Psoas muscle (tissue), 7 donors: ENCODE measurements at regions not wholly inside any gene's neighbourhood (a gene's known extent, or its start where the extent isn't known, plus 50 kb on each side); places are given as distances from the start of the nearest gene placed in this dataset.

Source experiments
- ATAC-seq, 4 donors: fragments of 200-7000 bp; cut with Tn5 transposase; one replicate each; pipeline ENCODE4 v1.9.1; 2020; ENCODE audit warnings: moderate library complexity in 3 of 4, mild to moderate bottlenecking in 2 of 4
- DNase-seq, 2 donors: peaks; one replicate each; pipeline ENCODE4 v3.0.0-alpha.2; 2020
- H3K27ac ChIP-seq: fragments of 200-600 bp; one replicate; pipeline ENCODE4 v1.8.0; 2022
- H3K27me3 ChIP-seq, 3 donors: fragments of 200-600 bp in 1 of 3; one replicate each; pipeline versions ENCODE4 v1.6.1 to v1.8.0; 2013 to 2022; ENCODE audit warnings: low read length in 2 of 3, mild to moderate bottlenecking in 2 of 3, moderate library complexity in 1 of 3; ENCODE audit not compliant: insufficient read depth in 3 of 3
- H3K36me3 ChIP-seq, 2 donors: fragments of 200-600 bp in 1 of 2; one replicate each; pipeline versions ENCODE4 v1.6.1 to v1.8.0; 2013 to 2022; ENCODE audit warnings: low read depth in 1 of 2, mild to moderate bottlenecking in 1 of 2, moderate library complexity in 1 of 2; ENCODE audit not compliant: insufficient read depth in 1 of 2
- H3K4me1 ChIP-seq: fragments of 200-600 bp; one replicate; pipeline ENCODE4 v1.8.0; 2022
- H3K4me3 ChIP-seq: fragments of 200-600 bp; one replicate; pipeline ENCODE4 v1.8.0; 2022; ENCODE audit warnings: mild to moderate bottlenecking
- H3K9me3 ChIP-seq: fragments of 200-600 bp; one replicate; pipeline ENCODE4 v1.8.0; 2022
- WGBS, 3 donors: extraction: QIAGEN DNeasy Blood & Tissue Kit; methylation state at CpG; one replicate each; pipeline versions ENCODE4 v1.1.6 to v1.1.7; 2013; 5-methylcytosine and 5-hydroxymethylcytosine counted together
- intact Hi-C, 2 donors: fragments of 100-400 bp; cut with DNase I; formaldehyde crosslinking; loops; one replicate each; pipeline versions ENCODE4 v1.11.0 to v1.14.2; 2022
- TF ChIP-seq, protein P1 (sequence below): fragments of 200-600 bp; IDR thresholded peaks from one replicate; pipeline ENCODE4 v1.8.0; 2022; ENCODE audit warnings: antibody characterized with exemption
- donor health status: healthy with polysubstance abuse.
- donor health status: DM: no; HTN: no; CAD: no; lungs with moderate emphysema.
- donor health status: Bipolar disorder and iron deficiency.
- donor health status: healthy.
- donor health status: DM: yes; HTN: yes; CAD: no.
- donor health status: DM: no; HTN: no; CAD: no.
- donor health status: DM: yes; HTN: yes; CAD: no.

DNA sequence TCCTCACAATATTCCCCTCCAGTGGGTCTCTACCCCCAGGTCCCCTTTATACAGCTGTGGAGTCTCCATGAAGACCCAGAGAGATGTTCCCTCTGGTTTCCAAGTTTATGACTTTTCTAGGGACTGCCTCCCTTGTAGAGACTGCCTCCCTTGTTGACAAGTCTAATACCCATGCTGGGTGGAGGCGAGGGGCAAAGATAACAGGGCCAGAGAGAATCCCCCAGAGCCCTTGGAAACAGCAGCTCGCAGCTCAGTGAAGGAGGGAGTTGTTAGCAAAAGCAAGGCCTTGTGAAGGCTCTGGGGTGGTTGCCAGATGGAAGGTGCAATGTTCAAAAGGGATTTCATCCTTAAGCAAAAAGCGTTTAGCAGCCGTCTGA is 75.0 kb upstream of the GATA6 start:
- Histone ChIP-seq H3K9me3 (no peaks in the 10 kb centered on the region), H3K36me3 (no peaks in the 10 kb centered on the region), H3K4me3 (no peak overlapping the region), H3K27me3 (peaks cover 0 to 14% (median 0%) of the 10 kb centered on the region in 3 donors), H3K4me1 (no peaks in the 10 kb centered on the region), H3K27ac (no peak overlapping the region)
- ATAC-seq: no peak
- WGBS, 3 donors: 45 to 64% (median 50%) methylated on average over 4 of the region's 4 CpGs
- intact Hi-C loops: no loop called here
- TF ChIP-seq, protein P1, sequence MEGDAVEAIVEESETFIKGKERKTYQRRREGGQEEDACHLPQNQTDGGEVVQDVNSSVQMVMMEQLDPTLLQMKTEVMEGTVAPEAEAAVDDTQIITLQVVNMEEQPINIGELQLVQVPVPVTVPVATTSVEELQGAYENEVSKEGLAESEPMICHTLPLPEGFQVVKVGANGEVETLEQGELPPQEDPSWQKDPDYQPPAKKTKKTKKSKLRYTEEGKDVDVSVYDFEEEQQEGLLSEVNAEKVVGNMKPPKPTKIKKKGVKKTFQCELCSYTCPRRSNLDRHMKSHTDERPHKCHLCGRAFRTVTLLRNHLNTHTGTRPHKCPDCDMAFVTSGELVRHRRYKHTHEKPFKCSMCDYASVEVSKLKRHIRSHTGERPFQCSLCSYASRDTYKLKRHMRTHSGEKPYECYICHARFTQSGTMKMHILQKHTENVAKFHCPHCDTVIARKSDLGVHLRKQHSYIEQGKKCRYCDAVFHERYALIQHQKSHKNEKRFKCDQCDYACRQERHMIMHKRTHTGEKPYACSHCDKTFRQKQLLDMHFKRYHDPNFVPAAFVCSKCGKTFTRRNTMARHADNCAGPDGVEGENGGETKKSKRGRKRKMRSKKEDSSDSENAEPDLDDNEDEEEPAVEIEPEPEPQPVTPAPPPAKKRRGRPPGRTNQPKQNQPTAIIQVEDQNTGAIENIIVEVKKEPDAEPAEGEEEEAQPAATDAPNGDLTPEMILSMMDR: no peak
- DNase-seq: no peak

DNA sequence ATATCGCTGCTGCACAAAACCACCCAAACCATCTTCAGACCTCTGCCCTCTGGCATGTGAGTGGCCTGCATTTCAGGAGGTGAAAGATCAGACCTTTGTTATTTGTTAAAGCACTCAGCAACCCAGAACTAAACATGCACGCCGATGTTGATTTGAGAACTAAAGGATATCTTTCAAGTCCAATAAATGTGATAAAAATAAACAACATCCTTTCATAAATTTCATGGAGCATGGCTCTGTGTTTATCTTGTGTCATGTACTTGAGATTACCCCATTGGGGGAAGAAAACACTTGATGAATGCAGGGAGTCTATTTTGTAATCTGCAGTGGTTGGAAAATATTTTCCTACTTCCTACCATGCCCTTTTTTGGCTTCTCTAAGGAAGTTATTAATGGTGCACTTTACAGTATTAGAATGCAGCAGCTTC is 70.8 kb upstream of the GATA6 start:
- H3K9me3 ChIP-seq: no peaks in the 10 kb centered on the region
- 56 to 70% (median 70%) methylated on average over 3 of the region's 3 CpGs for WGBS, 3 donors
- TF ChIP-seq, protein P1: no peak

DNA sequence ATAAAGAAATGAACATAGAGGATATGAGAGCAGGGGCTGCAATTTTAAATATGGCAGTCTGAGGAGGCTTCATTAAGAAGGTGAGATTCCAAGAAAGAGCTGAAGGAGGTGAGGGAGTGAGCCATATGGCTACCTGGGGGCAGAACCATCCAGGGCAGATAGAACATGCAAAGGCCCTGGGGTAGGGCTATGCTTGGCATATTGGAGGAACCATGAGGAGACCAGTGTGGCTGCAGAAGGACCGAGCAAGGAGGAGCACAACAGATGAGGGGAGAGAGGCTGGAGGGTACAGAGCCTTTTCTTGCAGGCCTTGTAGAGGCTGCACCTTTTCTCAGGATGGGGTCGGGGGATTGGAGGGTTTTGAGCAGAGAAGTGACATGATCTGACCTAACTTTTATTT is 69.5 kb upstream of the GATA6 start:
- TF ChIP-seq, protein P1: no peak
- H3K36me3 ChIP-seq: no peaks in the 10 kb centered on the region
- H3K4me3 ChIP-seq: no peak overlapping the region
- H3K4me1 ChIP-seq: no peaks in the 10 kb centered on the region
- H3K27ac ChIP-seq: no peak overlapping the region
- H3K27me3 ChIP-seq: peaks cover 0 to 9% (median 1%) of the 10 kb centered on the region in 3 donors
- 87 to 94% (median 89%) methylated on average over 2 of the region's 2 CpGs for WGBS, 3 donors
- H3K9me3 ChIP-seq: no peaks in the 10 kb centered on the region
- no peak for DNase-seq
- intact Hi-C loops: no loop called here
- ATAC-seq: no peak

More for the DNA sequence above, 70.8 kb upstream of the GATA6 start:
- H3K4me3 ChIP-seq: no peak overlapping the region
- H3K36me3 ChIP-seq: no peaks in the 10 kb centered on the region
- intact Hi-C loops: no loop called here
- no peaks in the 10 kb centered on the region for H3K4me1 ChIP-seq
- H3K27me3 ChIP-seq: peaks cover 0 to 16% (median 1%) of the 10 kb centered on the region in 3 donors
- DNase-seq (no peak), ATAC-seq (no peak)
- no peak overlapping the region for H3K27ac ChIP-seq

DNA sequence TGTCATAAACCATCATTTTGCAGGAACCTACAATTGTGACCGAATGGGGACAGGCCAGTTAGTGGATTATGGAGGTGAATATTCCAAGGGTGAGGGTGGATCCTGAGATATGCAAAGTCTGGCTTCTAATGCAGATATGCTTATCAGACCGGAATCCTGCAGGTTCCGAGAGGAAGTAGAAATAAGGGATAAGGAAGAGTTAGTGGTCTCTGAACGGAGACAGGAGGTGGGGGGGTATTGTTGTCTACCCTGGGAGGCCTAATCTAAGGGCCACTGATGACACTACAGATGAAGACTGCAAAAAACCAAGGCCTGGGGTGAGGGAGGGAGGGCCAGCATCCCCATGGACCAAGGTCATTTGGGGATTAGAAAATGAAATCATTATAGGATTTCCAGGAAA is 67.7 kb upstream of the GATA6 start:
- ATAC-seq: no peak
- no peak for DNase-seq
- 84 to 87% (median 85%) methylated on average over 4 of the region's 4 CpGs for WGBS, 3 donors
- Histone ChIP-seq H3K27me3 (peaks cover 0 to 6% (median 1%) of the 10 kb centered on the region in 3 donors), H3K36me3 (no peaks in the 10 kb centered on the region), H3K4me3 (no peak overlapping the region), H3K4me1 (no peaks in the 10 kb centered on the region), H3K27ac (no peak overlapping the region), H3K9me3 (no peaks in the 10 kb centered on the region)
- TF ChIP-seq, protein P1: no peak
- intact Hi-C loops: no loop called here

DNA sequence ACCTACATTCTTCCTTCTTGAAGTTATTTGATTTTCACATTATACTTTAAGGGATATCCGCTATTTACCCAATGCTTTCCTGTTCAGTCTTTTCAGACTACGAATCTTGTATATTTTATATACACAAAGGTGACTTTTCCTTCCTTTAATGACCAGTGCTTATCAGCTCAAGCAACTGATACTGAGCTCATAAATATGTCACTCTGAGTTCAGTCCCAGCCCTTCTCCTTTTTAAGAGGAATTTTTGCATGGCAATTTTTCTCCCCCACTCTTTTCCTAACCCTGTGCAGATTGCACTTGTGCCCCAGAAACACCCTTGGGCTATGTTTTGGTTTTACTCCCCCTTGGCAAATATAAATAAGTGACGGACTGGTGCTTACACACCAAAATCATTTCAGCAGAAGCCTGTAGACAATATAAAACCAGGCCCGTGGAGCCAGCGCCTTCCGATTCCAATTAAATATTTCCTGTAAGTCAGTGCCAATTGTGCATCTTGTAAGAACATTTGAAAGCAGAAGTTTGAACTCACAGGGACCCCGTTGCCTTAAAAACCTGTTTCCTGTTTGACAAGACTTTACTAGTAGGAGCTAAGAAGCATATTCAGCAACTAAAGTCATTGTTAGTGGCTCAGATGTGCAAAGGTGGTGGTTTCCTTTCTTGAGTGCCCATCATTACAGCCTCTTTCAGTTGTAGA is 66.3 kb upstream of the GATA6 start:
- no peaks in the 10 kb centered on the region for H3K36me3 ChIP-seq
- H3K27me3 ChIP-seq: peaks cover 0 to 6% (median 1%) of the 10 kb centered on the region in 3 donors
- no peaks in the 10 kb centered on the region for H3K9me3 ChIP-seq
- H3K4me1 ChIP-seq: no peaks in the 10 kb centered on the region
- peak in 1 of 4 donors; percentile 24 for ATAC-seq
- TF ChIP-seq, protein P1: no peak
- no peak for DNase-seq
- no peak overlapping the region for H3K4me3 ChIP-seq
- intact Hi-C loops: no loop called here
- no peak overlapping the region for H3K27ac ChIP-seq
- 53 to 54% (median 53%) methylated on average over 7 of the region's 7 CpGs for WGBS, 3 donors
